SK-N-MC (cell line): ENCODE measurements at regions not wholly inside any gene's neighbourhood (a gene's known extent, or its start where the extent isn't known, plus 50 kb on each side); places are given as distances from the start of the nearest gene placed in this dataset.

Experiments
- DNase-seq: peaks from one replicate; pipeline ENCODE4 v3.0.0-alpha.2; 2011; ENCODE audit warnings: low read depth, low spot score
- H3K27ac ChIP-seq: fragments of 200-600 bp; sonication (generic); 2 replicates; pipeline ENCODE4 v1.5.1; 2016; ENCODE audit warnings: mixed run types
- H3K36me3 ChIP-seq: fragments of 200-600 bp; sonication (generic); 2 replicates; pipeline ENCODE4 v1.6.1; 2017; ENCODE audit warnings: antibody characterized with exemption, low read length, mixed read lengths; ENCODE audit not compliant: insufficient read depth
- H3K4me3 ChIP-seq: fragments of 200-600 bp; sonication (generic); 2 replicates; pipeline ENCODE4 v1.5.1; 2016
- H3K9ac ChIP-seq: fragments of 200-600 bp; sonication (generic); 2 replicates; pipeline ENCODE4 v1.8.0; 2017; ENCODE audit warnings: mixed run types, mixed read lengths; ENCODE audit not compliant: insufficient read length
- H3K9me3 ChIP-seq: fragments of 200-600 bp; sonication (generic); 2 replicates; pipeline ENCODE4 v1.6.1; 2017; ENCODE audit warnings: low read depth, mild to moderate bottlenecking, antibody characterized with exemption, low read length, moderate library complexity, mixed read lengths
- EZH2 ChIP-seq: fragments of 200-600 bp; sonication (generic); IDR thresholded peaks from one replicate; pipeline ENCODE4 v1.6.1; 2017; ENCODE audit warnings: antibody characterized with exemption
- FOXP2 ChIP-seq: optimal IDR thresholded peaks from 2 replicates; pipeline ENCODE3; 2011; ENCODE audit warnings: mild to moderate bottlenecking, moderate library complexity; ENCODE audit not compliant: insufficient read depth; ENCODE audit errors: extremely low read length, control extremely low read depth
- POLR2AphosphoS5 ChIP-seq: IDR thresholded peaks from 2 replicates; pipeline ENCODE4 v1.6.1; 2012; ENCODE audit warnings: mild to moderate bottlenecking, low read depth, low read length, borderline replicate concordance

- Histone ChIP-seq H3K36me3 (no peaks in the 10 kb centered on the region), H3K4me3 (no peak overlapping the region), H3K9me3 (no peaks in the 10 kb centered on the region), H3K9ac (no peak overlapping the region), H3K27ac (no peak overlapping the region)
- no peak for TF ChIP-seq EZH2
- TF ChIP-seq POLR2AphosphoS5: no peak
- TF ChIP-seq FOXP2: no peak
- DNase-seq: no peak
These were observed 213.2 kb upstream of the HS6ST1 start for GRCh38 chr2:128531856-128532255.

GRCh38 chr2:128533101-128533500 is 214.4 kb upstream of the HS6ST1 start:
- Histone ChIP-seq H3K9me3 (no peaks in the 10 kb centered on the region), H3K27ac (no peak overlapping the region), H3K4me3 (no peak overlapping the region), H3K9ac (no peak overlapping the region), H3K36me3 (no peaks in the 10 kb centered on the region)
- TF ChIP-seq FOXP2 (no peak), EZH2 (no peak), POLR2AphosphoS5 (no peak)
- no peak for DNase-seq

GRCh38 chr2:128534688-128535392 is 216.2 kb upstream of the HS6ST1 start:
- no peak overlapping the region for H3K9ac ChIP-seq
- no peaks in the 10 kb centered on the region for H3K36me3 ChIP-seq
- H3K27ac ChIP-seq: no peak overlapping the region
- no peak for DNase-seq
- H3K9me3 ChIP-seq: no peaks in the 10 kb centered on the region
- TF ChIP-seq FOXP2 (no peak), POLR2AphosphoS5 (no peak), EZH2 (no peak)
- H3K4me3 ChIP-seq: no peak overlapping the region

- H3K36me3 ChIP-seq: no peaks in the 10 kb centered on the region
- TF ChIP-seq EZH2: no peak
- no peak for TF ChIP-seq POLR2AphosphoS5
- TF ChIP-seq FOXP2: no peak
- no peak overlapping the region for H3K27ac ChIP-seq
- H3K9ac ChIP-seq: no peak overlapping the region
- no peaks in the 10 kb centered on the region for H3K9me3 ChIP-seq
- no peak overlapping the region for H3K4me3 ChIP-seq
- no peak for DNase-seq
These were observed 217.3 kb upstream of the HS6ST1 start for GRCh38 chr2:128535953-128536352.

- Histone ChIP-seq H3K9me3 (no peaks in the 10 kb centered on the region), H3K4me3 (no peak overlapping the region), H3K36me3 (no peaks in the 10 kb centered on the region), H3K27ac (no peak overlapping the region), H3K9ac (no peak overlapping the region)
- TF ChIP-seq POLR2AphosphoS5 (no peak), FOXP2 (no peak), EZH2 (no peak)
- DNase-seq: no peak
These were observed 218.4 kb upstream of the HS6ST1 start for GRCh38 chr2:128536925-128537620.

- H3K36me3 ChIP-seq: no peaks in the 10 kb centered on the region
- H3K27ac ChIP-seq: no peak overlapping the region
- DNase-seq: no peak
- no peaks in the 10 kb centered on the region for H3K9me3 ChIP-seq
- H3K4me3 ChIP-seq: no peak overlapping the region
- no peak overlapping the region for H3K9ac ChIP-seq
- TF ChIP-seq POLR2AphosphoS5: no peak
- no peak for TF ChIP-seq FOXP2
- no peak for TF ChIP-seq EZH2
These were observed 219.0 kb upstream of the HS6ST1 start for GRCh38 chr2:128537646-128538045.

GRCh38 chr2:128538396-128538795 is 219.7 kb upstream of the HS6ST1 start:
- Histone ChIP-seq H3K4me3 (no peak overlapping the region), H3K9me3 (no peaks in the 10 kb centered on the region), H3K9ac (no peak overlapping the region), H3K36me3 (no peaks in the 10 kb centered on the region), H3K27ac (no peak overlapping the region)
- DNase-seq: no peak
- TF ChIP-seq FOXP2: no peak
- no peak for TF ChIP-seq POLR2AphosphoS5
- no peak for TF ChIP-seq EZH2

- Histone ChIP-seq H3K4me3 (no peak overlapping the region), H3K27ac (no peak overlapping the region), H3K9ac (no peak overlapping the region), H3K9me3 (no peaks in the 10 kb centered on the region), H3K36me3 (no peaks in the 10 kb centered on the region)
- DNase-seq: no peak
- no peak for TF ChIP-seq EZH2
- TF ChIP-seq FOXP2: no peak
- no peak for TF ChIP-seq POLR2AphosphoS5
These were observed 222.0 kb upstream of the HS6ST1 start for GRCh38 chr2:128540670-128541069.

- H3K4me3 ChIP-seq: no peak overlapping the region
- TF ChIP-seq FOXP2 (no peak), EZH2 (no peak), POLR2AphosphoS5 (no peak)
- H3K27ac ChIP-seq: no peak overlapping the region
- no peaks in the 10 kb centered on the region for H3K9me3 ChIP-seq
- no peaks in the 10 kb centered on the region for H3K36me3 ChIP-seq
- no peak for DNase-seq
- no peak overlapping the region for H3K9ac ChIP-seq
These were observed 222.8 kb upstream of the HS6ST1 start for GRCh38 chr2:128541448-128541847.
